AG04449 (cell line): ENCODE measurements at regions not wholly inside any gene's neighbourhood (a gene's known extent, or its start where the extent isn't known, plus 50 kb on each side); places are given as distances from the start of the nearest gene placed in this dataset.
"Not testable (repeated sequence)": the region's sequence is repeated elsewhere in the genome, so short reads cannot be mapped to it uniquely, and the experiment has no call there.

ENCODE experiments used
- CTCF ChIA-PET: fragments of 350-600 bp; formaldehyde crosslinking; extraction: SDS; loops from one replicate; lab custom pipeline; 2021; ENCODE audit warnings: antibody characterized with exemption; lab: Yijun Ruan, JAX
- POLR2A ChIA-PET: fragments of 400-600, 350-600 bp; formaldehyde crosslinking; extraction: SDS; loops from one replicate; lab custom pipeline; 2020; ENCODE audit warnings: antibody characterized with exemption, inconsistent platforms; lab: Yijun Ruan, JAX
- DNase-seq: peaks from one replicate; pipeline ENCODE4 v3.0.0-alpha.2; 2010; ENCODE audit warnings: low read depth, low spot score
- H3K4me3 ChIP-seq: 2 replicates; pipeline ENCODE4 v1.5.1; 2011; ENCODE audit warnings: low read depth, mild to moderate bottlenecking, control low read depth, low read length
- TF ChIP-seq, protein P1 (sequence below): IDR thresholded peaks from one replicate; pipeline ENCODE4 v1.5.1; 2011; ENCODE audit warnings: mild to moderate bottlenecking, moderate library complexity, low read length, control low read depth, inconsistent platforms; ENCODE audit not compliant: insufficient read depth; ENCODE audit errors: missing control alignments

DNA sequence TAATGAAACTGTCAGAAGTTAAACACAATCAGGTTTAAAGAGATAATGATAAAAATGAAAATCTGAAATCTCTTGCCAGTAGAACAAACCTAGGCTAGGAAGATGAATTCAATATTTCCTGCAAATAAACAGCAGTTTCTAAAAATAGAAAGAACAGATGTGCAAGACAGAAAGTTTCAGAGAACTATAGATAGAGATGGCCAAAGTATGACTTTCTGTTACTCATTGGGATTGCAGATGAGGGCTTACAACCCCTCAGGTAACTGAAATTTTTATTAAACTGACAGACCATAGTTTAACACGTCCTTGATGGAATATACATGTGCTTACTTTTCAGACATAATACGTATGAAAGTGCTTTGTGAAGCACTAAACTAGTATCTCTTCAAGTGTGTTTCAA is 82.3 kb upstream of the PPARGC1A start:
- CTCF ChIA-PET = no interaction called here
- TF ChIP-seq, protein P1, sequence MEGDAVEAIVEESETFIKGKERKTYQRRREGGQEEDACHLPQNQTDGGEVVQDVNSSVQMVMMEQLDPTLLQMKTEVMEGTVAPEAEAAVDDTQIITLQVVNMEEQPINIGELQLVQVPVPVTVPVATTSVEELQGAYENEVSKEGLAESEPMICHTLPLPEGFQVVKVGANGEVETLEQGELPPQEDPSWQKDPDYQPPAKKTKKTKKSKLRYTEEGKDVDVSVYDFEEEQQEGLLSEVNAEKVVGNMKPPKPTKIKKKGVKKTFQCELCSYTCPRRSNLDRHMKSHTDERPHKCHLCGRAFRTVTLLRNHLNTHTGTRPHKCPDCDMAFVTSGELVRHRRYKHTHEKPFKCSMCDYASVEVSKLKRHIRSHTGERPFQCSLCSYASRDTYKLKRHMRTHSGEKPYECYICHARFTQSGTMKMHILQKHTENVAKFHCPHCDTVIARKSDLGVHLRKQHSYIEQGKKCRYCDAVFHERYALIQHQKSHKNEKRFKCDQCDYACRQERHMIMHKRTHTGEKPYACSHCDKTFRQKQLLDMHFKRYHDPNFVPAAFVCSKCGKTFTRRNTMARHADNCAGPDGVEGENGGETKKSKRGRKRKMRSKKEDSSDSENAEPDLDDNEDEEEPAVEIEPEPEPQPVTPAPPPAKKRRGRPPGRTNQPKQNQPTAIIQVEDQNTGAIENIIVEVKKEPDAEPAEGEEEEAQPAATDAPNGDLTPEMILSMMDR = no peak
- POLR2A ChIA-PET = no interaction called here
- no peak overlapping the region for H3K4me3 ChIP-seq
- no peak for DNase-seq

DNA sequence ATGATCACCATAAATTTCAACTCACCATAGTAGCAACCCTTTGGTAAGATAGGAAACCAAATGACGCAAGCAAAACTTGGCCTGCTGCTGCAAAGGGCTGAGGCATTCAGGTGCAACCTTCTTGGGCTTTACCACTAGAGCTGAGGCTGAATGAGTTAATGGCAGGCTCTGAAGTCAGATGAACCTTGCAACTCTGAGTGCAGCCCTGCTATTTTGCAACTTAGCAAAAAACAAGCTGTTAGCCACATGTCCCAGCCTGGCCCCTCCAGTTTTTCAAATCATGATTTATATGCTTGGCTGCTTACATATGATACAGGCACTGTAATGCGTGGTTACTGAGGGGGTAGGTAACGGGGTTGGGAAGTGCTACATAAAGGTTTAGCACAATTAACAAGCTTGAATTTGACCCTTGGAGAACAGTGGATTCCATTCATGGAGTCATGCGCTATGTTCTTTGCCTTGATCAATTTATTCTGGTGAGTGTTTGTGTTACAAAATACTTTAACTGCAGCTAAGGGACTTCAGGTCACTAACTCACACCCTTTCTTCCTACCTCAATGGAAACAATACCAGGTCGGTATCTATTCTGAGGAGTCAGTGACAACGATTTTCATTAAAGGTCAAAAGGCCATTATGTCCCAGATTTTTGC is 80.5 kb upstream of the PPARGC1A start:
- H3K4me3 ChIP-seq = no peak overlapping the region
- ChIA-PET POLR2A (no interaction called here), CTCF (interaction anchor here (0.5 kb wide), 1 partner anchor 944 kb away, joined by 3 read pairs; no protein-coding TSS in a partner anchor)
- DNase-seq = no peak
- TF ChIP-seq, protein P1 = no peak

DNA sequence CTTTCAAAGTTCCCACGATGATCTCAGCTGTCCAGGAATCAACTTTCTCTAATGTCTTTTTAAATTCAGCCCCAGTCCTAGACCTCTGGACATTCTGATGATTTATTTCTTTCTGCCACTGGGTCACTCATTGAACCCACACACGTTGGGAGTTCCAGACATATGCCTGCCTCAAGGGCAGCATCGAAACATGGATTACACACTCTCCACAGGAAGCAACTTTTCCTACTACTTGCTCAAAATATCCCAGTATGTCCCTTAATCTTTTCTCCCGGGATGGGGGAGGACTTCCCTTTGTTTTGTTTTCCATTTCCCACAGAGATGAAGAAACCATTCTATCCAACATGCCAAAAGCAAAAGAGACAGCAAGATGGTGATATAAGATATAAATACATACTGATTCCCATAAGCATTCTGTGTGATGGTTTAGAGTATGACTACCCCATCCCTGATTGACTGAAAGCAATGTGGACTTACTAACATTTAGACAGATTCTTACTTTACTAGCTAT is 79.8 kb upstream of the PPARGC1A start:
- ChIA-PET POLR2A (no interaction called here), CTCF (interaction anchor here (0.5 kb wide), 1 partner anchor 945 kb away, joined by 3 read pairs; no protein-coding TSS in a partner anchor)
- TF ChIP-seq, protein P1 = no peak
- no peak overlapping the region for H3K4me3 ChIP-seq
- DNase-seq = no peak

DNA sequence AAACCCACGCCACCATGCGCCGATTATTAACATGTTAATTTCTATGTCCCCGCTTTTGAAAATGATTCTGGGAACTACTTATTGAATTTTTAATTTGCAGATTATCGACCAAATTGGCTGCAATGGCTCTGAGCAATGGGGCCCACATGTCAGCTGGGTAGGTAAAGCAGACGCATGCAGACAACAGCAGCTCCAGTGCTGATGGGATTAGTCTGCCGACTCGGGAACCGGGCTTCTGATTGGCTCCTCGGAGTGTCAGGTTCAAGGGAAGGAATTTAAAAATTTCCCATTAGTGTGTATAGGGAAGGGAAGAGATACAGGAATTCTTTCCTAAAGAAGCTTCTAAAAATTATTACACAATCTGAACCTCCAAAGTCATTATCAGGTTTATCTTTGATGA is 77.4 kb upstream of the PPARGC1A start:
- H3K4me3 ChIP-seq = no peak overlapping the region
- TF ChIP-seq, protein P1 = no peak
- DNase-seq = no peak
- CTCF ChIA-PET = interaction anchor here (0.9 kb wide), 1 partner anchor 36 kb away, joined by 3 read pairs; no protein-coding TSS in a partner anchor
- POLR2A ChIA-PET = no interaction called here

DNA sequence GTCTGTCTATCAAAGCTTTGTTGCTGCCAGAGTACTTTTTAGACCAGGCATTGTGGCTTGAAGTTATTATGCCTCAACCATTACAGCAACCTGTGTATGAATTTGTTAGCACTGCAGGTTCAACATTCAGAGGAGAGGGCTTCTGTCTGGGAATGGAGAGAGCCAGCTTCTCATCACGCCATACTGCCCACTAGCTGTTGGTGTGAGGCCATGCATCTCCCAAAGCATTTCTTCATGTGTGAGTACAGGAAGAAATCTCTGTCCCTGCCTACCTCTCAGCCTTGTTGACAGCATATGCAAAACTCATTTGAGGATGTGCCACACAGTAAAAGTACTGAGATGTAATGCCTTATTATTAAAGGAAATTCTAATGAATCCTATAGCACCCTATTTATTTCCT is 76.9 kb upstream of the PPARGC1A start:
- TF ChIP-seq, protein P1 = peak; percentile 11
- POLR2A ChIA-PET = no interaction called here
- DNase-seq = no peak
- CTCF ChIA-PET = no interaction called here
- H3K4me3 ChIP-seq = no peak overlapping the region

DNA sequence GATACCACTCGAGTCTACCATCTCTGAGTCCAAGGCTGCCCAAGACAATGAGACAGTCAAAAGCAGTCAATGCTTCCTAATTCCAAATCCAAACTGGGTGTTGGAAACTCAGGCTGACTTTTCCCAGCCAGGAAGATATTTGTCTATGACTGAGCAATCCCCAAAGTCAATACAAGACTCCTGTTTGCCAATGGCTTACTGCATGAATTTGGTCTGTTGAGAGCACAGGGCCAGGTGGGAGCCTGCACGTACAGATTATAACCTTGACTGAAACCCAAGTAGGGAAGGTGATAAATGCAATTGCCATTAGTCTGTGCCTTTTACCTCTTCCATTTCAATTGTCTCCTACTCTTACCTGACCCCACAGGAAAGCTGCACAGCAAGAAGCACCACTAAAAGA is 72.6 kb upstream of the PPARGC1A start:
- H3K4me3 ChIP-seq = no peak overlapping the region
- POLR2A ChIA-PET = no interaction called here
- CTCF ChIA-PET = no interaction called here
- TF ChIP-seq, protein P1 = no peak
- DNase-seq = no peak

DNA sequence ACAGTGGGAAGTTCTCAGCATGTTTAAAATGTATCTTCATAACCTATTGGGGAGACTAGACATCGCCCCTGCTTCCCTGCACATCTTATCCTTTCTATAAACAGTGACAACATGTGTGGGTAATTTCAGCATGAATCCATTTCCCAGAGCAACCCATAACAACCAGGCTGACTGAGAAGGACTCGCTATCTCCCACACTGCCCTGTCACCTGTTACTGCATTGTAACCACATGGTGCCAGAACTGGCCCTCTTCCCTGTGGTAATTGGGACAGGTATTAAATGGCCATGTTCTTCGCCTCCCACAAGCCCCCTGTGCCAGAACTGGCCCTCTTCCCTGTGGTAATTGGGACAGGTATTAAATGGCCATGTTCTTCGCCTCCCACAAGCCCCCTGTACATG is 71.5 kb upstream of the PPARGC1A start:
- H3K4me3 ChIP-seq, CTCF ChIA-PET, POLR2A ChIA-PET, DNase-seq: not testable (repeated sequence)
